Epithelial cell of prostate (primary cell): ENCODE measurements at regions not wholly inside any gene's neighbourhood (a gene's known extent, or its start where the extent isn't known, plus 50 kb on each side); places are given as distances from the start of the nearest gene placed in this dataset.

Experiments
- DNase-seq: peaks from one replicate; pipeline ENCODE4 v3.0.0-alpha.2; 2011; ENCODE audit warnings: low read depth, low spot score
- H3K27ac ChIP-seq: fragments of 450-650 bp; 2 replicates; pipeline ENCODE4 v1.5.1; 2017; ENCODE audit warnings: mild to moderate bottlenecking

DNA sequence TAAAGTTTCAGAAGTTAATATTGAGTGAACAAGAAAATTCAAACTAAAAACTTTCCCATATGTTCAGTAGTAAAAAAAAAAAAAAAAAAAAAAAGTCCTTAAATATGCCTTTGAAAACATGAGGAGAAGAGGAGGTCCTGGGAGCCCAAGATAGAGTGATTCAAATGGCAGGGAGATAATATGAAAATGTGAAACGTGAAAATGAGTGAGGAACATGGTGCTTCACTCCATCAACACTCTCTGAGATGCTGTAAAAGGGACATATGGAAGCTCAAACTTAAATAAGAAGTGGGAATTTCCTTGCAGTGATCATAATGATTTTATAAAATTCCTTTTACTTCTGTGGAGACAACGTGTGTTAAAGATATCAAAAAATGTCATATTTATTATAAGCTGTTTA, 423.9 kb downstream of the PABPC4L start:
- DNase-seq: no peak
- H3K27ac ChIP-seq: no peak overlapping the region

- DNase-seq: no peak
- H3K27ac ChIP-seq: no peak overlapping the region
These were observed 424.6 kb downstream of the PABPC4L start for GRCh38 chr4:133776961-133777360.

GRCh38 chr4:133776503-133776902, 425.1 kb downstream of the PABPC4L start:
- H3K27ac ChIP-seq: no peak overlapping the region
- no peak for DNase-seq

- peak; percentile 6 for DNase-seq
- H3K27ac ChIP-seq: no peak overlapping the region
These were observed 425.7 kb downstream of the PABPC4L start for GRCh38 chr4:133775881-133776280.

- no peak for DNase-seq
- H3K27ac ChIP-seq: no peak overlapping the region
These were observed 426.1 kb downstream of the PABPC4L start for GRCh38 chr4:133775469-133775868.

DNA sequence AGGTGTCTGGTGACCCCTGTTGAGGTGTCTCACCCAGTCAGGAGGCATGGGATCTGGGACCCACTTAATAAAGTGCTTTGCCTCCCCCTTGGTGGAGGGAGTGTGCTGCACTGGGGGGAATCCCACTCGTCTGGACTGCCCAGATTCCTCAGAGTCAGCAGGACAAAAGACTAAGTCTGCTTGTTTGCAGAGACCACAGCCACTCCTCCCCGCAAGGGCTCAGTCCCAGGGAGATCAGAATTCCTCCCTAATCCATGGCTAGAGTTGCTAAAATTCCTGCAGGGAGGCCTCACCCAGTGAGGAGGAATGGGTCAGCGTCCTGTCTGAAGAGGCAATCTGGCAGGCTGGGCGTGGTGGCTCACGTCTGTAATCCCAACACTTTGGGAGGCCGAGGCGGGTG, 442.2 kb downstream of the PABPC4L start:
- H3K27ac ChIP-seq: no peak overlapping the region
- no peak for DNase-seq

DNA sequence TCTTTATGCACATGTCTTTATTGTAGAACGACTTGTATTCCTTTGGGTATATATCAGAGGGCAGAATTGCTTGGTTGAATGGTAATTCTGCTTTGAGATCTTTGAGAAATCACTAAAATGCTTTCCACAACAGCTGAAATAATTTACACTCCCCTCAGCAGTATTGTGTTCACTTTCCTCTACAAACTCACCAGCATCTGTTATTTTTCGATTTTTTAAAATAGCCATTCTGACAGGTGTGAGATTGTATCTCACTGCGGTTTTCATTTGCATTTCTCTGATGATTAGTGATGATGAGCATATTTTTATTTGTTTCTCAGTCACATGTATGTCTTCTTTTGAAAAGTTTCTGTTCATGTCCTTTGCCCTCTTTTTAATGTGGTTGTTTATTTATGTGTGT, 459.8 kb downstream of the PABPC4L start:
- no peak for DNase-seq
- H3K27ac ChIP-seq: no peak overlapping the region

DNA sequence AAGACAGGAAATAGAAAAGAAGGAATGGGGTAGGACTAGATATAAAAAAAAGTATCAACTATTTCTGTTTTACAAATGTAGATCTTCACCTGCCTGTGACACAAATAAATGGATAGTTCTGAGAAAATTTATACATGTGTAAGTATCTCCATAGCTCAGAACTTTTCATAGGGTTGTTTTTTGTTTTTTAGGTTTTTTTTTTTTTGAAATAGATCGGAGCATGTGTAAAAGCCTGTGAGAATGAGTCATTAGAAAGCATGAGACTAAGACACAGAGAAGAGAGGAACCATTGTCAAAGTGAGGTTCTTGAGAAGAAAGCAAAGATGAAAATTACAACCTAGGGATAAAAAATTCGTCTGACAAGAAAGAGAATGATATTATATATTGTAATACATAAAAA, 481.6 kb downstream of the PABPC4L start:
- no peak for DNase-seq
- H3K27ac ChIP-seq: no peak overlapping the region

DNA sequence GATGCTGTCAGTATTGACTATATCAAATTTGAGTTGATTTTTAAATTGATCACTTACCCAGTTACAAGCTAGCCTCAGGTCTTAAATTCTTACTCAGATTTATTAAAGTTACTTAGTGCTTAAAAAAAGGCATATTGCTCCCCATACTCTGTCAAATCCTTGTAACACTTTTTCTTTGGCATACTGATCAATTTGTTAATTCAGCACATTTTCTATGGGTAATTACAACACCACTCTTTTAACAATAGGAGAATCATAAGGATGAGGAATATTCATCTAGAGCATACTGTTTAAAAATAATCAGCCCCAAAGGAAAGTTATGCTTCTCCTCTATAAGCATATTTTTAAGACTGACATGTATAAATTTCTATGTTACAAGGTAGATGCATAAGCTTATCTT, 482.5 kb downstream of the PABPC4L start:
- no peak overlapping the region for H3K27ac ChIP-seq
- DNase-seq: no peak

DNA sequence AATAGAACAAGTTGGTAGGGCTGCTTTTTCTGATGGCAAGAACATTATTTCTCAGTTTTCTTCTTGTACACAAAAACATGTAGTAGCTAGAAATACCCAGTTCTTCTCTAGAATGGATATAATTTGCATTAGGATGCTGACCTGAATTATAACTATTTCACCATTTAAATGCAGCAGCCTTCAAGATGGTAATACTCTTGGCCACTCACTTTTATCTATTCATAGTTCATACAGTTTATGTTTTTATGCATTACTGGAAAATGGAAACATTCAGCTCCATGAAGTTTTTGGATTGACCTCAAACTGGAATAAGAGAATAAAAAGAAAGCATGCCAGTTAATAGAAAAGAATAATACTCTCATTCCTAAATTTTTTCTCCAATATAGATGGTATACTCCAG, 487.4 kb downstream of the PABPC4L start:
- DNase-seq: no peak
- H3K27ac ChIP-seq: no peak overlapping the region

GRCh38 chr4:133713340-133713739, 488.2 kb downstream of the PABPC4L start:
- no peak for DNase-seq
- no peak overlapping the region for H3K27ac ChIP-seq

DNA sequence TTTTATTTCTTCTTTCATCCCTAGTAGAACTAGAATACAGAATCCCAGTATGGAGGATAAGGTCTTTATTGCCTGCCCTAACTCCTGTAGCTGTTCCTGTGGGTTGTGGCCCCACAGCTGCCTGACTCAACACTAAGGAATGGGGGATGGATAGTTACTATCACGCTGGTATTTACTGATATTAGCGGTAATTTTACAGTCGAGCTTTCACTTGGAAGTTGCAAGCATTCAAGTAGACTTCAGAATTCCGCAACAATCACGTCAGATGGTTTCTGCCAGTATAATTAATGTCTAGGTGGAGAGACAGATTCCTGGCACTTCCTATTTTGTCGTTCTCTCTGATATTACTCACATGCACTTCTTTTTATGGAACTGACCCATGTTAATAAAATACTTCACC, 489.8 kb downstream of the PABPC4L start:
- no peak overlapping the region for H3K27ac ChIP-seq
- DNase-seq: no peak

DNA sequence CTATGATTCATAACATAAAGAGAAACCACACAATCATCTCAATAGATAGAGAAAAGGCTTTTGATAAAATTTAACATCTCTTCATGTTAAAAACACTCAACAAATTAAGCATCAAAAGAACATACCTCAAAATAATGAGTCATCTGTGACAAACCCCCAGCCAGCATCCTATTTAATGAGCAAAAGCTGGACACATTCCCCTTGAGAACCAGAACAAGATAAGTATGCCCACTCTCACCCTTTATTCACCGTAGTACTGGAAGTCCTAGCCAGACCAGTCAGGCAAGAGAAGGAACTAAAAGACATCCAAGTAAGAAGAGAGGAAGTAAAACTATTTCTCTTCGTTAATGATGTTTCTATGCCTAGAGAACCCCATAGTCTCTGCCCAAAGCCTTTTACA, 507.2 kb downstream of the PABPC4L start:
- no peak overlapping the region for H3K27ac ChIP-seq
- DNase-seq: no peak

DNA sequence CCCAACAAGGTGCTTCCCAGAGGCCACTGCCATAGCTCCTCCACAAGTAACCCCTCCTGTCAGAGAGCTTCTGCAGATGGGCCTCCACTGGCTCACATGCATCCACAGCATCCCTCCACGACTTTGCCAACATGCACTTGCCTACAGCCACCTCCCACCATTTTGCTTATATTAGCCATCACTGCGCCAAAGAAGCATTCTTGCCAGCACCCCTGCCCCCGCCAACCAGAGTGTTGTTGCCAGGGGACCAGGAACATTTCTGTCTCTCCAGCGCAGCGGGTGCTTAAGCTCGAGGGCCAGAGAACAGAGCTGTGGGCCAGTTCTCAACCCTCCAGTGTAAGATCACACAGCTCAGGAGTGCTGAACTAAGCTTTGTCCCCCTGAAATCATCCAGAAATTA, 517.6 kb downstream of the PABPC4L start:
- H3K27ac ChIP-seq: no peak overlapping the region
- no peak for DNase-seq

- no peak for DNase-seq
- H3K27ac ChIP-seq: no peak overlapping the region
These were observed 519.2 kb downstream of the PCDH10 start for GRCh38 chr4:133668061-133668851.

GRCh38 chr4:133647206-133647605, 498.1 kb downstream of the PCDH10 start:
- no peak for DNase-seq
- H3K27ac ChIP-seq: no peak overlapping the region

- H3K27ac ChIP-seq: no peak overlapping the region
- no peak for DNase-seq
These were observed 492.1 kb downstream of the PCDH10 start for GRCh38 chr4:133641191-133641590.

- DNase-seq: no peak
- H3K27ac ChIP-seq: no peak overlapping the region
These were observed 489.7 kb downstream of the PCDH10 start for GRCh38 chr4:133638751-133639150.

GRCh38 chr4:133637161-133637560, 488.1 kb downstream of the PCDH10 start:
- H3K27ac ChIP-seq: no peak overlapping the region
- no peak for DNase-seq

DNA sequence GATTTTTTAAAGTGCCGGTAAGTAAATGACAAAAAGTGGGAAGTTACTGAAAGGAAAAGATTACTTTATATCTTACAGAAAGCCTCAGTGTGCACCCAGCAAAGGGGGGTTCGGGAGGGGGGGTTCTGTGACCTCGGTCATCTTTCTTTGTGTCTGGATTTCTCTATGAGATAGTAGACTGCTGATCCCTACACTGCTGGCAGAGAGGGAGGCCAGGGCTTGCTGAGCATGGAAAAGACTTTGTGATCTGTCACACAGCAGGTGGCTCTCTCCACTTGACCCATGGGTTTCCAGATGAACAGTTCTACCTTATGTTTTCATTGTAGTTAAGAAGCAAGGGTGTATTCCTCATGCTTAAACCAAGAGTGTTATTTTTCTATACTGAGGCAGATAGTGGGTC, 475.6 kb downstream of the PCDH10 start:
- no peak overlapping the region for H3K27ac ChIP-seq
- no peak for DNase-seq

DNA sequence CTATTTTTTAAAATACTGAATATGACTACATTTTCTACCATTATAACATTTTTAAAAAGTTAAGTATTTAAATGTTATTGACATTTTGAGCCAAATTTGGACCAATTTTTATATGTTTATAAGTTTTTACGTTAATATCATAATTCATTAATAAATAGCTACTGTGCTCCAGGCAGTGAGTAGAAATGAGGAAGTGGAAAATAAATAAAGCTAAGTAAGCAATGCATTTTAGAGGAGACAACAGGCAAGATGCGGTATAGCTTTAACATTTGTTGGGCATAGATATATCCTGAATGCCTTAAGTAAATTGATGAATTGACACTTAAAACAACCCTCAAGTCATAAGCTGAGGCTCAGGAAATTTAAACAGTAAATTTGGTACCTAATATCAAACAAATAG, 474.8 kb downstream of the PCDH10 start:
- no peak overlapping the region for H3K27ac ChIP-seq
- DNase-seq: no peak

GRCh38 chr4:133621628-133622027, 472.5 kb downstream of the PCDH10 start:
- no peak overlapping the region for H3K27ac ChIP-seq
- no peak for DNase-seq

GRCh38 chr4:133620555-133620954, 471.5 kb downstream of the PCDH10 start:
- H3K27ac ChIP-seq: no peak overlapping the region
- no peak for DNase-seq
